ENCODE measurements at regions not wholly inside any gene's neighbourhood (a gene's known extent, or its start where the extent isn't known, plus 50 kb on each side); places are given as distances from the start of the nearest gene placed in this dataset.

- ChIA-PET POLR2A (no interaction called here), CTCF (interaction anchor here (0.5 kb wide), 1 partner anchor 607 kb away, joined by 3 read pairs; no protein-coding TSS in a partner anchor), RAD21 (ENCODE audit: unreplicated experiment) (no interaction called here), SMC1A (ENCODE audit: uncharacterized antibody, unreplicated experiment) (no interaction called here)
- Histone ChIP-seq H3K36me3 (ENCODE audit: control insufficient read depth in 2 of 2, insufficient read depth in 2 of 2, low read length in 1 of 2) (no peaks in the 10 kb centered on the region), H3K27ac (ENCODE audit: control insufficient read depth, insufficient read depth) (no peak overlapping the region), H2AFZ (ENCODE audit: control insufficient read depth, low read depth, low read length) (no peak overlapping the region), H3K4me2 (ENCODE audit: control insufficient read depth, insufficient read depth) (no peak overlapping the region), H3K27me3 (replicated peaks in 1 of 2; ENCODE audit: control insufficient read depth in 2 of 2, insufficient read depth in 2 of 2, low read length in 1 of 2) (no peaks in the 10 kb centered on the region), H3K4me3 (no peak overlapping the region), H3K9ac (ENCODE audit: control insufficient read depth, insufficient read depth, low read length) (no peak overlapping the region), H3K79me2 (ENCODE audit: control insufficient read depth, insufficient read depth, low read length) (no peaks in the 10 kb centered on the region), H3K4me1 (ENCODE audit: control insufficient read depth, insufficient read depth, low read length) (no peaks in the 10 kb centered on the region), H4K20me1 (ENCODE audit: control insufficient read depth, insufficient read depth) (no peaks in the 10 kb centered on the region), H3K9me3 (replicated peaks; ENCODE audit: control insufficient read depth, insufficient read depth, low read length) (no peaks in the 10 kb centered on the region)
- BruUV-seq (replicated peaks): no TSS peak
- DNase-seq (ENCODE audit: low read depth, low spot score) (no peak), FAIRE-seq (no peak), ATAC-seq (no peak)
- 0% methylated on average over 2 of the region's 2 CpGs for WGBS (ENCODE audit: insufficient coverage, insufficient replicate concordance, low lambda C conversion rate, missing lambda C conversion rate)
- intact Hi-C loops (cut with micrococcal nuclease; ENCODE audit: unreplicated experiment) (no loop called here), in situ Hi-C loops (cut with MboI) (no loop called here)
- TF ChIP-seq, protein P1, sequence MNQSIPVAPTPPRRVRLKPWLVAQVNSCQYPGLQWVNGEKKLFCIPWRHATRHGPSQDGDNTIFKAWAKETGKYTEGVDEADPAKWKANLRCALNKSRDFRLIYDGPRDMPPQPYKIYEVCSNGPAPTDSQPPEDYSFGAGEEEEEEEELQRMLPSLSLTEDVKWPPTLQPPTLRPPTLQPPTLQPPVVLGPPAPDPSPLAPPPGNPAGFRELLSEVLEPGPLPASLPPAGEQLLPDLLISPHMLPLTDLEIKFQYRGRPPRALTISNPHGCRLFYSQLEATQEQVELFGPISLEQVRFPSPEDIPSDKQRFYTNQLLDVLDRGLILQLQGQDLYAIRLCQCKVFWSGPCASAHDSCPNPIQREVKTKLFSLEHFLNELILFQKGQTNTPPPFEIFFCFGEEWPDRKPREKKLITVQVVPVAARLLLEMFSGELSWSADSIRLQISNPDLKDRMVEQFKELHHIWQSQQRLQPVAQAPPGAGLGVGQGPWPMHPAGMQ (IDR thresholded peaks at IDR 0.05; ENCODE audit: borderline replicate concordance): no peak
- TF ChIP-seq, protein P2, sequence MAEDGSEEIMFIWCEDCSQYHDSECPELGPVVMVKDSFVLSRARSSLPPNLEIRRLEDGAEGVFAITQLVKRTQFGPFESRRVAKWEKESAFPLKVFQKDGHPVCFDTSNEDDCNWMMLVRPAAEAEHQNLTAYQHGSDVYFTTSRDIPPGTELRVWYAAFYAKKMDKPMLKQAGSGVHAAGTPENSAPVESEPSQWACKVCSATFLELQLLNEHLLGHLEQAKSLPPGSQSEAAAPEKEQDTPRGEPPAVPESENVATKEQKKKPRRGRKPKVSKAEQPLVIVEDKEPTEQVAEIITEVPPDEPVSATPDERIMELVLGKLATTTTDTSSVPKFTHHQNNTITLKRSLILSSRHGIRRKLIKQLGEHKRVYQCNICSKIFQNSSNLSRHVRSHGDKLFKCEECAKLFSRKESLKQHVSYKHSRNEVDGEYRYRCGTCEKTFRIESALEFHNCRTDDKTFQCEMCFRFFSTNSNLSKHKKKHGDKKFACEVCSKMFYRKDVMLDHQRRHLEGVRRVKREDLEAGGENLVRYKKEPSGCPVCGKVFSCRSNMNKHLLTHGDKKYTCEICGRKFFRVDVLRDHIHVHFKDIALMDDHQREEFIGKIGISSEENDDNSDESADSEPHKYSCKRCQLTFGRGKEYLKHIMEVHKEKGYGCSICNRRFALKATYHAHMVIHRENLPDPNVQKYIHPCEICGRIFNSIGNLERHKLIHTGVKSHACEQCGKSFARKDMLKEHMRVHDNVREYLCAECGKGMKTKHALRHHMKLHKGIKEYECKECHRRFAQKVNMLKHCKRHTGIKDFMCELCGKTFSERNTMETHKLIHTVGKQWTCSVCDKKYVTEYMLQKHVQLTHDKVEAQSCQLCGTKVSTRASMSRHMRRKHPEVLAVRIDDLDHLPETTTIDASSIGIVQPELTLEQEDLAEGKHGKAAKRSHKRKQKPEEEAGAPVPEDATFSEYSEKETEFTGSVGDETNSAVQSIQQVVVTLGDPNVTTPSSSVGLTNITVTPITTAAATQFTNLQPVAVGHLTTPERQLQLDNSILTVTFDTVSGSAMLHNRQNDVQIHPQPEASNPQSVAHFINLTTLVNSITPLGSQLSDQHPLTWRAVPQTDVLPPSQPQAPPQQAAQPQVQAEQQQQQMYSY (CRISPR knock-in tag; IDR thresholded peaks at IDR 0.05): no peak
- TF ChIP-seq BRCA1 (IDR thresholded peaks at IDR 0.05; ENCODE audit: low read depth, low read length) (no peak), SUZ12 (IDR thresholded peaks at IDR 0.05; ENCODE audit: unreplicated experiment) (no peak), ZNF274 (IDR thresholded peaks at IDR 0.05; ENCODE audit: insufficient read depth, insufficient read length) (no peak), SIN3A (IDR thresholded peaks at IDR 0.05; ENCODE audit: low read depth, low read length) (no peak), GATAD2B (conservative IDR thresholded peaks at IDR 0.05; ENCODE audit: low read depth) (no peak), NFYA (IDR thresholded peaks at IDR 0.05; ENCODE audit: borderline replicate concordance, low read depth, low read length) (no peak), E2F4 (IDR thresholded peaks at IDR 0.05; ENCODE audit: low read depth, low read length) (no peak), ZNF207 (IDR thresholded peaks at IDR 0.05; ENCODE audit: borderline replicate concordance) (no peak), ZNF24 (IDR thresholded peaks at IDR 0.05) (no peak), SMC3 (IDR thresholded peaks at IDR 0.05; ENCODE audit: borderline replicate concordance, low read length) (no peak)
- TF ChIP-seq, protein P3, sequence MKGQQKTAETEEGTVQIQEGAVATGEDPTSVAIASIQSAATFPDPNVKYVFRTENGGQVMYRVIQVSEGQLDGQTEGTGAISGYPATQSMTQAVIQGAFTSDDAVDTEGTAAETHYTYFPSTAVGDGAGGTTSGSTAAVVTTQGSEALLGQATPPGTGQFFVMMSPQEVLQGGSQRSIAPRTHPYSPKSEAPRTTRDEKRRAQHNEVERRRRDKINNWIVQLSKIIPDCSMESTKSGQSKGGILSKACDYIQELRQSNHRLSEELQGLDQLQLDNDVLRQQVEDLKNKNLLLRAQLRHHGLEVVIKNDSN (IDR thresholded peaks at IDR 0.05; ENCODE audit: borderline replicate concordance, extremely low read length, insufficient read depth, low read depth, low read length): no peak
- TF ChIP-seq, protein P4, sequence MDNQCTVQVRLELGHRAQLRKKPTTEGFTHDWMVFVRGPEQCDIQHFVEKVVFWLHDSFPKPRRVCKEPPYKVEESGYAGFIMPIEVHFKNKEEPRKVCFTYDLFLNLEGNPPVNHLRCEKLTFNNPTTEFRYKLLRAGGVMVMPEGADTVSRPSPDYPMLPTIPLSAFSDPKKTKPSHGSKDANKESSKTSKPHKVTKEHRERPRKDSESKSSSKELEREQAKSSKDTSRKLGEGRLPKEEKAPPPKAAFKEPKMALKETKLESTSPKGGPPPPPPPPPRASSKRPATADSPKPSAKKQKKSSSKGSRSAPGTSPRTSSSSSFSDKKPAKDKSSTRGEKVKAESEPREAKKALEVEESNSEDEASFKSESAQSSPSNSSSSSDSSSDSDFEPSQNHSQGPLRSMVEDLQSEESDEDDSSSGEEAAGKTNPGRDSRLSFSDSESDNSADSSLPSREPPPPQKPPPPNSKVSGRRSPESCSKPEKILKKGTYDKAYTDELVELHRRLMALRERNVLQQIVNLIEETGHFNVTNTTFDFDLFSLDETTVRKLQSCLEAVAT (IDR thresholded peaks at IDR 0.05): no peak
- TF ChIP-seq, protein P5, sequence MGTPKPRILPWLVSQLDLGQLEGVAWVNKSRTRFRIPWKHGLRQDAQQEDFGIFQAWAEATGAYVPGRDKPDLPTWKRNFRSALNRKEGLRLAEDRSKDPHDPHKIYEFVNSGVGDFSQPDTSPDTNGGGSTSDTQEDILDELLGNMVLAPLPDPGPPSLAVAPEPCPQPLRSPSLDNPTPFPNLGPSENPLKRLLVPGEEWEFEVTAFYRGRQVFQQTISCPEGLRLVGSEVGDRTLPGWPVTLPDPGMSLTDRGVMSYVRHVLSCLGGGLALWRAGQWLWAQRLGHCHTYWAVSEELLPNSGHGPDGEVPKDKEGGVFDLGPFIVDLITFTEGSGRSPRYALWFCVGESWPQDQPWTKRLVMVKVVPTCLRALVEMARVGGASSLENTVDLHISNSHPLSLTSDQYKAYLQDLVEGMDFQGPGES (IDR thresholded peaks at IDR 0.05): no peak
Observed at GRCh38 chr2:71791061-71791450, 337.7 kb downstream of the DYSF start.

Measured in GM12878 (cell line).